GM23248 (cell line): ENCODE measurements at regions not wholly inside any gene's neighbourhood (a gene's known extent, or its start where the extent isn't known, plus 50 kb on each side); places are given as distances from the start of the nearest gene placed in this dataset.

Experiments
- DNase-seq: peaks from one replicate; pipeline ENCODE4 v3.0.0-alpha.2; 2015
- H2AFZ ChIP-seq: fragments of 200-600 bp; sonication (generic); 2 replicates; pipeline ENCODE4 v1.6.1; 2016; ENCODE audit warnings: antibody characterized with exemption
- H3F3A ChIP-seq: fragments of 200-600 bp; sonication (generic); 2 replicates; pipeline ENCODE4 v1.6.1; 2016; ENCODE audit warnings: mild to moderate bottlenecking, antibody characterized with exemption, mixed run types; ENCODE audit not compliant: insufficient read depth
- H3K27ac ChIP-seq: fragments of 200-600 bp; sonication (generic); 2 replicates; pipeline ENCODE4 v1.5.1; 2016; ENCODE audit warnings: mild to moderate bottlenecking
- H3K27me3 ChIP-seq: fragments of 200-600 bp; sonication (generic); replicated peaks from 2 replicates; pipeline ENCODE4 v1.6.1; 2016; ENCODE audit warnings: mild to moderate bottlenecking; ENCODE audit not compliant: insufficient read depth
- H3K36me3 ChIP-seq: fragments of 200-600 bp; sonication (generic); 2 replicates; pipeline ENCODE4 v1.6.1; 2016; ENCODE audit warnings: low read depth, mild to moderate bottlenecking
- H3K4me1 ChIP-seq: fragments of 200-600 bp; sonication (generic); 2 replicates; pipeline ENCODE4 v1.6.1; 2016; ENCODE audit warnings: mild to moderate bottlenecking; ENCODE audit not compliant: insufficient read depth
- H3K4me2 ChIP-seq: fragments of 200-600 bp; sonication (generic); one replicate; pipeline ENCODE4 v1.6.1; 2016; ENCODE audit warnings: mild to moderate bottlenecking; ENCODE audit not compliant: unreplicated experiment
- H3K4me3 ChIP-seq: fragments of 200-600 bp; sonication (generic); 2 replicates; pipeline ENCODE4 v1.5.1; 2016; ENCODE audit warnings: mild to moderate bottlenecking
- H3K79me2 ChIP-seq: fragments of 200-600 bp; sonication (generic); 2 replicates; pipeline ENCODE4 v1.6.1; 2016; ENCODE audit warnings: mild to moderate bottlenecking; ENCODE audit not compliant: insufficient read depth
- H3K9ac ChIP-seq: fragments of 200-600 bp; sonication (generic); 2 replicates; pipeline ENCODE4 v1.6.1; 2016; ENCODE audit warnings: mild to moderate bottlenecking
- H3K9me2 ChIP-seq: fragments of 200-600 bp; sonication (generic); 2 replicates; pipeline ENCODE4 v1.6.1; 2016; ENCODE audit warnings: mixed run types, mild to moderate bottlenecking, moderate library complexity; ENCODE audit not compliant: insufficient read depth
- H3K9me3 ChIP-seq: fragments of 200-600 bp; sonication (generic); one replicate; pipeline ENCODE4 v1.6.1; 2017; ENCODE audit warnings: low read depth
- H4K20me1 ChIP-seq: fragments of 200-600 bp; sonication (generic); 2 replicates; pipeline ENCODE4 v1.6.0; 2016; ENCODE audit not compliant: insufficient read depth
- EZH2 ChIP-seq: fragments of 200-600 bp; sonication (generic); IDR thresholded peaks from 2 replicates; pipeline ENCODE4 v1.6.1; 2018; ENCODE audit warnings: antibody characterized with exemption, mild to moderate bottlenecking; ENCODE audit not compliant: insufficient read depth, poor library complexity, severe bottlenecking
- EZH2phosphoT487 ChIP-seq: fragments of 200-600 bp; sonication (generic); IDR thresholded peaks from 2 replicates; pipeline ENCODE4 v1.6.1; 2018; ENCODE audit warnings: antibody characterized with exemption, moderate library complexity, mild to moderate bottlenecking, low read depth; ENCODE audit not compliant: insufficient read depth
- WGBS, 2 experiments: methylation state at CpG; one replicate each; pipeline ENCODE4 v1.1.6; 2015 to 2017; ENCODE audit warnings: low lambda C conversion rate in 2 of 2, low coverage in 1 of 2; ENCODE audit errors: missing lambda C conversion rate in 2 of 2; 5-methylcytosine and 5-hydroxymethylcytosine counted together
- in situ Hi-C: fragments of 300-500 bp; cut with MboI; formaldehyde crosslinking; loops from 2 replicates; pipeline ENCODE4 v1.15.0; 2020

GRCh38 chr2:177318613-177319012, 54.1 kb upstream of the NFE2L2 start:
- H3K4me3 ChIP-seq: no peak overlapping the region
- no peaks in the 10 kb centered on the region for H3K27me3 ChIP-seq
- whole genome bisulfite sequencing, 2 experiments: 92 to 98% methylated on average over 1 of the region's 1 CpG
- no peak overlapping the region for H3K27ac ChIP-seq
- H3K9me3 ChIP-seq: no peaks in the 10 kb centered on the region
- DNase-seq: no peak
- H3K9me2 ChIP-seq: peaks cover 4% of the 10 kb centered on the region; the same call in 1 of the 2 replicates
- no peak overlapping the region for H2AFZ ChIP-seq
- no peaks in the 10 kb centered on the region for H3K36me3 ChIP-seq
- no peak overlapping the region for H3K4me2 ChIP-seq
- in situ Hi-C loops: no loop called here
- H3K9ac ChIP-seq: no peak overlapping the region
- no peaks in the 10 kb centered on the region for H3K79me2 ChIP-seq
- no peaks in the 10 kb centered on the region for H4K20me1 ChIP-seq
- TF ChIP-seq EZH2phosphoT487 (no peak), EZH2 (no peak)
- peaks cover 13% of the 10 kb centered on the region; the same call in 1 of the 2 replicates for H3F3A ChIP-seq
- H3K4me1 ChIP-seq: peaks cover 13% of the 10 kb centered on the region

GRCh38 chr2:177320596-177320995, 56.1 kb upstream of the NFE2L2 start:
- Histone ChIP-seq H4K20me1 (no peaks in the 10 kb centered on the region), H3K27me3 (no peaks in the 10 kb centered on the region), H2AFZ (no peak overlapping the region), H3K9ac (no peak overlapping the region), H3K4me1 (peaks cover 7% of the 10 kb centered on the region), H3K4me2 (no peak overlapping the region), H3K9me2 (peaks cover 4% of the 10 kb centered on the region; the same call in 1 of the 2 replicates), H3K9me3 (no peaks in the 10 kb centered on the region), H3K79me2 (no peaks in the 10 kb centered on the region), H3K27ac (no peak overlapping the region), H3K36me3 (no peaks in the 10 kb centered on the region), H3K4me3 (no peak overlapping the region), H3F3A (peaks cover 6% of the 10 kb centered on the region; the same call in 1 of the 2 replicates)
- in situ Hi-C loops: loop anchor here (10.0 kb wide), 1 partner anchor 156 kb away; no protein-coding TSS in a partner anchor
- 22 to 40% methylated on average over 2 of the region's 2 CpGs for WGBS, 2 experiments
- TF ChIP-seq EZH2phosphoT487 (no peak), EZH2 (no peak)
- no peak for DNase-seq

DNA sequence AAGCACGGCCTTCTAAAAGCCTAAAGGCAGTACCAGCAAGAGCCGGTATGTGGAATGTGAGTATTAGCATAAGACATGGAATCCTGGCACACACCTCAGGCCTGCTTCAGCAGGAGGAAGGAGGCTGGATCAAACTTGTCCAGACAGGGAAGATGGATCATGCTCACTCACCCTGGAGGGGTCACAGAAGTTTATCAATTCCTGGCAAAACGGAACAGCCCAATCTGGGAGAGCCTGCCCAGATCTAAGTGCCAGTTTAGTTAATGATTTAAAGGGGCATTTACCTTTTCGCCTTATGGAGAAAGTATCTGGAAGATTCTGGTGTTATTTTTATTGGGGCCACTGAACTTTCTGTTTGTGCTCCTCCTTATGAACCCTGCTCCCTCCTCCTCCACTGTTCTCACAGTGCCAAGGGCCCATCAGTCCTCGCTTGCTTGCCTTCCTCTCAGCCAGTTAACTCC, 58.3 kb upstream of the NFE2L2 start:
- no peak for TF ChIP-seq EZH2
- no peak for TF ChIP-seq EZH2phosphoT487
- in situ Hi-C loops: loop anchor here (10.0 kb wide), 1 partner anchor 158 kb away; no protein-coding TSS in a partner anchor
- 83 to 88% methylated on average over 5 of the region's 5 CpGs for WGBS, 2 experiments

DNA sequence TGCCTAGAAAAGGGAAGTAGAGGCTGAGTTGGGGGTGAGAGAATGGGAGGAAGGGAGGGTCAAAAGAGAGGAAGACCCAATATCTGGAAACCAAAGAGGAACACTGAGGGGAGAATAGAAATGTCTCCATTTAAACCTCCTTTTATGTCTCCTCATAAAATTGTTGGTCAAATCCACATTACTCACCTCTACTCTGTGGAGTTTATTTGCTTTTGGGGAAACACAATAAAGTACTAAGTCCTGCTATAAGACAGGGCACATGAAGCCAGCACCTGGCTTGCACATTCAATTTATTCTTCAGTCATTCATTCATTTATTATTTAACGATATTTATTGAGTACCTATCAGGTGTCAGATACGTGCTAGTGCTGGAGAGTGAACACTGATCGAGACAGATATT, 60.3 kb upstream of the NFE2L2 start:
- Histone ChIP-seq H3K4me3 (no peak overlapping the region), H2AFZ (no peak overlapping the region), H3K27ac (no peak overlapping the region), H3K9me2 (no peaks in the 10 kb centered on the region), H4K20me1 (no peaks in the 10 kb centered on the region), H3K4me1 (peaks cover 16% of the 10 kb centered on the region), H3K79me2 (no peaks in the 10 kb centered on the region), H3K36me3 (no peaks in the 10 kb centered on the region), H3K4me2 (no peak overlapping the region), H3K9ac (no peak overlapping the region), H3K9me3 (no peaks in the 10 kb centered on the region), H3F3A (peaks cover 22% of the 10 kb centered on the region), H3K27me3 (no peaks in the 10 kb centered on the region)
- WGBS, 2 experiments: 99% methylated on average over 3 of the region's 3 CpGs
- in situ Hi-C loops: loop anchor here (10.0 kb wide), 1 partner anchor 160 kb away; no protein-coding TSS in a partner anchor
- TF ChIP-seq EZH2: no peak
- no peak for TF ChIP-seq EZH2phosphoT487
- DNase-seq: no peak

More for the DNA sequence above, 58.3 kb upstream of the NFE2L2 start:
- Histone ChIP-seq H3K9me3 (no peaks in the 10 kb centered on the region), H3F3A (peaks cover 22% of the 10 kb centered on the region), H3K4me3 (no peak overlapping the region), H3K27ac (no peak overlapping the region), H3K4me2 (no peak overlapping the region), H4K20me1 (no peaks in the 10 kb centered on the region), H3K9me2 (peaks cover 4% of the 10 kb centered on the region; the same call in 1 of the 2 replicates), H3K4me1 (peaks cover 16% of the 10 kb centered on the region), H3K27me3 (no peaks in the 10 kb centered on the region), H3K36me3 (no peaks in the 10 kb centered on the region), H3K79me2 (no peaks in the 10 kb centered on the region), H3K9ac (no peak overlapping the region), H2AFZ (no peak overlapping the region)
- no peak for DNase-seq

- Histone ChIP-seq H3K4me1 (peaks cover 16% of the 10 kb centered on the region), H3K27me3 (no peaks in the 10 kb centered on the region), H3K79me2 (no peaks in the 10 kb centered on the region), H3K4me3 (0 out of 2 replicates have a peak overlapping the region, but pooled peaks have one; percentile 4), H3K9me2 (no peaks in the 10 kb centered on the region), H3K27ac (no peak overlapping the region), H3K9me3 (no peaks in the 10 kb centered on the region), H3K36me3 (no peaks in the 10 kb centered on the region), H2AFZ (no peak overlapping the region), H4K20me1 (no peaks in the 10 kb centered on the region), H3K4me2 (peak overlapping the region; percentile 10), H3K9ac (no peak overlapping the region), H3F3A (peaks cover 22% of the 10 kb centered on the region)
- in situ Hi-C loops: loop anchor here (10.0 kb wide), 1 partner anchor 161 kb away; no protein-coding TSS in a partner anchor
- no peak for TF ChIP-seq EZH2phosphoT487
- TF ChIP-seq EZH2: no peak
- 44 to 70% methylated on average over 1 of the region's 1 CpG for WGBS, 2 experiments
- peak; percentile 57 for DNase-seq
Observed at GRCh38 chr2:177325554-177325953, 61.0 kb upstream of the NFE2L2 start.
